ENCODE measurements at regions not wholly inside any gene's neighbourhood (a gene's known extent, or its start where the extent isn't known, plus 50 kb on each side); places are given as distances from the start of the nearest gene placed in this dataset.

- DNase-seq (ENCODE audit: extremely low read depth, low read depth, low spot score): no peak
Measured at GRCh38 chr10:20995123-20995987, 98.2 kb upstream of the NEBL start.

GRCh38 chr10:20993830-20994527 lies 96.9 kb upstream of the NEBL start:
- DNase-seq (ENCODE audit: extremely low read depth, low read depth, low spot score): no peak

GRCh38 chr10:20993389-20993788 lies 96.3 kb upstream of the NEBL start:
- no peak for DNase-seq (ENCODE audit: extremely low read depth, low read depth, low spot score)

GRCh38 chr10:20991526-20991925 lies 94.4 kb upstream of the NEBL start:
- no peak for DNase-seq (ENCODE audit: extremely low read depth, low read depth, low spot score)

GRCh38 chr10:20990604-20991003 lies 93.5 kb upstream of the NEBL start:
- DNase-seq (ENCODE audit: extremely low read depth, low read depth, low spot score): no peak

- no peak for DNase-seq (ENCODE audit: extremely low read depth, low read depth, low spot score)
Measured at GRCh38 chr10:20988357-20988983, 91.4 kb upstream of the NEBL start.

GRCh38 chr10:20986049-20986448 lies 88.9 kb upstream of the NEBL start:
- DNase-seq (ENCODE audit: extremely low read depth, low read depth, low spot score): no peak

GRCh38 chr10:20984662-20985061 lies 87.6 kb upstream of the NEBL start:
- DNase-seq (ENCODE audit: extremely low read depth, low read depth, low spot score): no peak

- DNase-seq (ENCODE audit: extremely low read depth, low read depth, low spot score): no peak
Measured at GRCh38 chr10:20981419-20981953, 84.4 kb upstream of the NEBL start.

GRCh38 chr10:20978617-20979016 lies 81.5 kb upstream of the NEBL start:
- DNase-seq (ENCODE audit: extremely low read depth, low read depth, low spot score): no peak

- no peak for DNase-seq (ENCODE audit: extremely low read depth, low read depth, low spot score)
Measured at GRCh38 chr10:20977300-20977699, 80.2 kb upstream of the NEBL start.

- DNase-seq (ENCODE audit: extremely low read depth, low read depth, low spot score): no peak
Measured at GRCh38 chr10:20976891-20977290, 79.8 kb upstream of the NEBL start.

GRCh38 chr10:20976390-20976789 lies 79.3 kb upstream of the NEBL start:
- DNase-seq (ENCODE audit: extremely low read depth, low read depth, low spot score): no peak

GRCh38 chr10:20975236-20975635 lies 78.1 kb upstream of the NEBL start:
- no peak for DNase-seq (ENCODE audit: extremely low read depth, low read depth, low spot score)

- no peak for DNase-seq (ENCODE audit: extremely low read depth, low read depth, low spot score)
Measured at GRCh38 chr10:20972925-20973324, 75.8 kb upstream of the NEBL start.

GRCh38 chr10:20971901-20972300 lies 74.8 kb upstream of the NEBL start:
- DNase-seq (ENCODE audit: extremely low read depth, low read depth, low spot score): no peak

- DNase-seq (ENCODE audit: extremely low read depth, low read depth, low spot score): no peak
Measured at GRCh38 chr10:20970708-20971107, 73.6 kb upstream of the NEBL start.

GRCh38 chr10:20970044-20970443 lies 72.9 kb upstream of the NEBL start:
- no peak for DNase-seq (ENCODE audit: extremely low read depth, low read depth, low spot score)

- no peak for DNase-seq (ENCODE audit: extremely low read depth, low read depth, low spot score)
Measured at GRCh38 chr10:20966426-20966825, 69.3 kb upstream of the NEBL start.

- DNase-seq (ENCODE audit: extremely low read depth, low read depth, low spot score): no peak
Measured at GRCh38 chr10:20963721-20964595, 66.8 kb upstream of the NEBL start.

- no peak for DNase-seq (ENCODE audit: extremely low read depth, low read depth, low spot score)
Measured at GRCh38 chr10:20963056-20963455, 65.9 kb upstream of the NEBL start.
